GM19452 (cell line): ENCODE measurements at regions not wholly inside any gene's neighbourhood (a gene's known extent, or its start where the extent isn't known, plus 50 kb on each side); places are given as distances from the start of the nearest gene placed in this dataset.

ENCODE experiments used
- ATAC-seq: cut with Tn5 transposase; IDR thresholded peaks from one replicate; pipeline ENCODE4 v1.9.1; 2021; ENCODE audit not compliant: unreplicated experiment

GRCh38 chr13:52975969-52976368, 52.6 kb upstream of the OLFM4 start:
- ATAC-seq = no peak

GRCh38 chr13:52975161-52975560, 53.5 kb upstream of the OLFM4 start:
- ATAC-seq = no peak

- no peak for ATAC-seq
Measured at GRCh38 chr13:52974711-52975110, 53.9 kb upstream of the OLFM4 start.

GRCh38 chr13:52969373-52969772, 59.2 kb upstream of the OLFM4 start:
- no peak for ATAC-seq

GRCh38 chr13:52968074-52968700, 60.4 kb upstream of the OLFM4 start:
- ATAC-seq = peak; percentile 98

GRCh38 chr13:52961987-52962386, 66.6 kb upstream of the OLFM4 start:
- no peak for ATAC-seq

- ATAC-seq = no peak
Measured at GRCh38 chr13:52961256-52961910, 67.2 kb upstream of the OLFM4 start.

- no peak for ATAC-seq
Measured at GRCh38 chr13:52955472-52955874, 73.1 kb upstream of the OLFM4 start.

- ATAC-seq = no peak
Measured at GRCh38 chr13:52954838-52955237, 73.8 kb upstream of the OLFM4 start.

- no peak for ATAC-seq
Measured at GRCh38 chr13:52950436-52950956, 78.1 kb upstream of the OLFM4 start.

- no peak for ATAC-seq
Measured at GRCh38 chr13:52949742-52950141, 78.9 kb upstream of the OLFM4 start.

- no peak for ATAC-seq
Measured at GRCh38 chr13:52949044-52949443, 79.6 kb upstream of the OLFM4 start.

- ATAC-seq = no peak
Measured at GRCh38 chr13:52947921-52948373, 80.7 kb upstream of the OLFM4 start.

- ATAC-seq = no peak
Measured at GRCh38 chr13:52945348-52945747, 83.3 kb upstream of the OLFM4 start.

- ATAC-seq = no peak
Measured at GRCh38 chr13:52944697-52945096, 83.9 kb upstream of the OLFM4 start.

GRCh38 chr13:52938065-52938464, 89.6 kb upstream of the PCDH8 start:
- no peak for ATAC-seq

GRCh38 chr13:52936806-52937205, 88.4 kb upstream of the PCDH8 start:
- no peak for ATAC-seq

GRCh38 chr13:52934258-52934657, 85.8 kb upstream of the PCDH8 start:
- no peak for ATAC-seq

- ATAC-seq = no peak
Measured at GRCh38 chr13:52933547-52934210, 85.2 kb upstream of the PCDH8 start.

- ATAC-seq = no peak
Measured at GRCh38 chr13:52933099-52933498, 84.7 kb upstream of the PCDH8 start.

- no peak for ATAC-seq
Measured at GRCh38 chr13:52932649-52933048, 84.2 kb upstream of the PCDH8 start.
